ENCODE measurements at regions not wholly inside any gene's neighbourhood (a gene's known extent, or its start where the extent isn't known, plus 50 kb on each side); places are given as distances from the start of the nearest gene placed in this dataset.

DNA sequence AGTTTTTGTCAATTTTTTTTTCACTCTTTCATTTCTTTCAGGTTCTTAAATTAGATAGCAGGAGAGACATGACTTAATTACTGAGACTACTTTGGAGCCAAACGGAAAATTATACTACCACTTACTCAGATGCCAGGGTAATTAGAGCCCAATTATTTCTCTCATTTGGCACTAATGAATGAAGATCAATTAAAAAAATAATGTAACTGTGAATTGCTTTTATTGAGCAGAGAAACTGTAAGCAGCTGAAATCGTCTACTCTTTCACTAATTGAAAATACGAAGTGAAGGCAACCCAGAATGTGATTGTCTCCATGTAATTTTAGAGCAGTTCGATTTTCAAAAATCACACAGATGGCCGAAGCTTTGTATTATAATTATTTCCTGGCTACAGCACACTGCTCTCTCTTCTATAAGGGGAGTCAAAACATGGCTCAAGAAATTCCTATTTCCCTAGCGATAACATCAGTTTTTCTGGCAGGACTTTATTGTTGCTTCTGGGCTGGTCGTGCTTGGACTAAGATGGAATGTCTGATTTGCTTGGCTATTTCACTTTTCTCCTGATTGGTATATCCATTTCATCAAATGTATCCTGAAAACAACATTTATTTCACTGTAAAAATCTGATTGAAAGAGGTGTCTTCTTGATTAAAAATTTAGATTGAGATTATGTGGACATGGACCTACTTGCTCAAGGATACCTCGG is 55.8 kb upstream of the PDZRN3 start:
- H3K9me3 ChIP-seq (ENCODE audit: control insufficient read depth, low read depth, low read length) = no peaks in the 10 kb centered on the region
- no peak overlapping the region for H3K23ac ChIP-seq (ENCODE audit: insufficient read length, low read depth, low read length)
- H2BK20ac ChIP-seq (ENCODE audit: low read depth, low read length, poor library complexity, severe bottlenecking) = no peak overlapping the region
- H3K79me2 ChIP-seq (ENCODE audit: insufficient read depth, low read length) = no peaks in the 10 kb centered on the region
- H3K4me1 ChIP-seq (ENCODE audit: insufficient read depth, low read length) = peaks cover 4% of the 10 kb centered on the region; the same call in 1 of the 2 replicates
- no peaks in the 10 kb centered on the region for H3K9me3 Mint-ChIP-seq
- no peak for DNase-seq
- no peak overlapping the region for H3K18ac ChIP-seq (ENCODE audit: insufficient read length, low read depth, low read length)
- H3K23me2 ChIP-seq (ENCODE audit: insufficient read length, low read depth, low read length, poor library complexity, severe bottlenecking) = no peaks in the 10 kb centered on the region
- no peak overlapping the region for H3T11ph ChIP-seq (ENCODE audit: low read length)
- no peaks in the 10 kb centered on the region for H3K79me1 ChIP-seq (ENCODE audit: insufficient read depth, low read depth, low read length, poor library complexity, severe bottlenecking)
- H2BK120ac ChIP-seq (ENCODE audit: low read depth, low read length, poor library complexity, severe bottlenecking) = no peak overlapping the region
- no peak overlapping the region for H2BK15ac ChIP-seq (ENCODE audit: low read depth, low read length)
- H3K27ac Mint-ChIP-seq = no peak overlapping the region
- no peaks in the 10 kb centered on the region for H3K27me3 ChIP-seq (ENCODE audit: insufficient read depth, low read length)
- no peak overlapping the region for H2BK5ac ChIP-seq (ENCODE audit: insufficient read length, low read length)
- no CpG with 5 or more reads among the region's 8 CpGs for WGBS (ENCODE audit: extremely low coverage, insufficient read length, low lambda C conversion rate)
- no peaks in the 10 kb centered on the region for H3K27me3 Mint-ChIP-seq (ENCODE audit: low read depth)
- no peak overlapping the region for H4K5ac ChIP-seq (ENCODE audit: insufficient read length, low read depth, low read length)
- no peak overlapping the region for H4K8ac ChIP-seq (replicated peaks; ENCODE audit: insufficient read length, low read depth, low read length)
- TF ChIP-seq, protein P1, sequence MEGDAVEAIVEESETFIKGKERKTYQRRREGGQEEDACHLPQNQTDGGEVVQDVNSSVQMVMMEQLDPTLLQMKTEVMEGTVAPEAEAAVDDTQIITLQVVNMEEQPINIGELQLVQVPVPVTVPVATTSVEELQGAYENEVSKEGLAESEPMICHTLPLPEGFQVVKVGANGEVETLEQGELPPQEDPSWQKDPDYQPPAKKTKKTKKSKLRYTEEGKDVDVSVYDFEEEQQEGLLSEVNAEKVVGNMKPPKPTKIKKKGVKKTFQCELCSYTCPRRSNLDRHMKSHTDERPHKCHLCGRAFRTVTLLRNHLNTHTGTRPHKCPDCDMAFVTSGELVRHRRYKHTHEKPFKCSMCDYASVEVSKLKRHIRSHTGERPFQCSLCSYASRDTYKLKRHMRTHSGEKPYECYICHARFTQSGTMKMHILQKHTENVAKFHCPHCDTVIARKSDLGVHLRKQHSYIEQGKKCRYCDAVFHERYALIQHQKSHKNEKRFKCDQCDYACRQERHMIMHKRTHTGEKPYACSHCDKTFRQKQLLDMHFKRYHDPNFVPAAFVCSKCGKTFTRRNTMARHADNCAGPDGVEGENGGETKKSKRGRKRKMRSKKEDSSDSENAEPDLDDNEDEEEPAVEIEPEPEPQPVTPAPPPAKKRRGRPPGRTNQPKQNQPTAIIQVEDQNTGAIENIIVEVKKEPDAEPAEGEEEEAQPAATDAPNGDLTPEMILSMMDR (conservative IDR thresholded peaks at IDR 0.05) = no peak
- no peak overlapping the region for H3K4ac ChIP-seq (ENCODE audit: low read depth, low read length)
- no peak overlapping the region for H2AFZ ChIP-seq (ENCODE audit: low read length)
- H3K4me3 Mint-ChIP-seq = no peak overlapping the region
- H3K4me1 Mint-ChIP-seq = peaks cover 35 to 44% of the 10 kb centered on the region in 2 experiments
- H3K56ac ChIP-seq (ENCODE audit: insufficient read length, low read depth, low read length) = no peak overlapping the region
- no peaks in the 10 kb centered on the region for H3K36me3 Mint-ChIP-seq (ENCODE audit: insufficient read depth in 1 of 3, low read depth in 3 of 3)
- no peak overlapping the region for H3K4me2 ChIP-seq (ENCODE audit: insufficient read depth, insufficient read length, low read length)
- no peak overlapping the region for H2BK12ac ChIP-seq (ENCODE audit: insufficient read length, low read depth, low read length)
- H3K27ac ChIP-seq (ENCODE audit: insufficient read length, low read depth, low read length) = no peak overlapping the region
- H2AK5ac ChIP-seq (ENCODE audit: insufficient read length, low read length) = no peak overlapping the region
- no peak overlapping the region for H3K9ac ChIP-seq (ENCODE audit: extremely low read depth, insufficient read length, low read length)
- no peak overlapping the region for H3K14ac ChIP-seq (ENCODE audit: insufficient read depth, low read length)
- H4K20me1 ChIP-seq (ENCODE audit: control insufficient read depth, insufficient read depth, insufficient read length) = no peaks in the 10 kb centered on the region
- H4K91ac ChIP-seq (ENCODE audit: insufficient read length, low read depth, low read length) = no peak overlapping the region

All from H9 (cell line).